ENCODE measurements at regions not wholly inside any gene's neighbourhood (a gene's known extent, or its start where the extent isn't known, plus 50 kb on each side); places are given as distances from the start of the nearest gene placed in this dataset.

GRCh38 chr12:11969437-11970154, 101.1 kb upstream of the BCL2L14 start:
- Histone ChIP-seq H3K9me3 (ENCODE audit: low read depth) (no peaks in the 10 kb centered on the region), H3K4me3 (no peak overlapping the region), H4K20me1 (ENCODE audit: insufficient read depth, poor library complexity, severe bottlenecking) (no peaks in the 10 kb centered on the region), H3K36me3 (replicated peaks; ENCODE audit: insufficient read depth, low read depth) (no peaks in the 10 kb centered on the region), H3K79me2 (no peaks in the 10 kb centered on the region), H3K9me2 (replicated peaks; ENCODE audit: insufficient read depth) (no peaks in the 10 kb centered on the region), H3K27me3 (no peaks in the 10 kb centered on the region), H3K27ac (no peak overlapping the region), H3K4me1 (ENCODE audit: insufficient read depth) (no peaks in the 10 kb centered on the region), H2AFZ (no peak overlapping the region), H3K4me2 (no peak overlapping the region)
- no peak for TF ChIP-seq CTCF (IDR thresholded peaks at IDR 0.05; ENCODE audit: poor library complexity)
- TF ChIP-seq EZH2phosphoT487 (IDR thresholded peaks at IDR 0.05; ENCODE audit: low read depth, severe bottlenecking, unreplicated experiment) = no peak
- no peak for TF ChIP-seq EZH2 (IDR thresholded peaks at IDR 0.05; ENCODE audit: borderline replicate concordance)
- DNase-seq (ENCODE audit: low spot score) = no peak
- WGBS (ENCODE audit: low lambda C conversion rate, missing lambda C conversion rate) = 66% methylated on average over 8 of the region's 8 CpGs

GRCh38 chr12:11970155-11970520, 100.6 kb upstream of the BCL2L14 start:
- H3K36me3 ChIP-seq (replicated peaks; ENCODE audit: insufficient read depth, low read depth) = no peaks in the 10 kb centered on the region
- no peaks in the 10 kb centered on the region for H3K4me1 ChIP-seq (ENCODE audit: insufficient read depth)
- H3K79me2 ChIP-seq = no peaks in the 10 kb centered on the region
- H3K27ac ChIP-seq = no peak overlapping the region
- no peaks in the 10 kb centered on the region for H3K27me3 ChIP-seq
- TF ChIP-seq CTCF (IDR thresholded peaks at IDR 0.05; ENCODE audit: poor library complexity) = no peak
- no peak for TF ChIP-seq EZH2phosphoT487 (IDR thresholded peaks at IDR 0.05; ENCODE audit: low read depth, severe bottlenecking, unreplicated experiment)
- TF ChIP-seq EZH2 (IDR thresholded peaks at IDR 0.05; ENCODE audit: borderline replicate concordance) = no peak
- H2AFZ ChIP-seq = no peak overlapping the region
- H3K9me2 ChIP-seq (replicated peaks; ENCODE audit: insufficient read depth) = no peaks in the 10 kb centered on the region
- no peaks in the 10 kb centered on the region for H4K20me1 ChIP-seq (ENCODE audit: insufficient read depth, poor library complexity, severe bottlenecking)
- no peaks in the 10 kb centered on the region for H3K9me3 ChIP-seq (ENCODE audit: low read depth)
- 65% methylated on average over 4 of the region's 4 CpGs for WGBS (ENCODE audit: low lambda C conversion rate, missing lambda C conversion rate)
- H3K4me3 ChIP-seq = no peak overlapping the region
- H3K4me2 ChIP-seq = no peak overlapping the region
- no peak for DNase-seq (ENCODE audit: low spot score)

- Histone ChIP-seq H2AFZ (no peak overlapping the region), H3K27me3 (no peaks in the 10 kb centered on the region), H3K4me2 (no peak overlapping the region), H3K27ac (no peak overlapping the region), H3K9me3 (ENCODE audit: low read depth) (no peaks in the 10 kb centered on the region), H3K79me2 (no peaks in the 10 kb centered on the region), H3K4me3 (no peak overlapping the region), H3K4me1 (ENCODE audit: insufficient read depth) (no peaks in the 10 kb centered on the region), H3K36me3 (replicated peaks; ENCODE audit: insufficient read depth, low read depth) (no peaks in the 10 kb centered on the region), H4K20me1 (ENCODE audit: insufficient read depth, poor library complexity, severe bottlenecking) (no peaks in the 10 kb centered on the region), H3K9me2 (replicated peaks; ENCODE audit: insufficient read depth) (no peaks in the 10 kb centered on the region)
- DNase-seq (ENCODE audit: low spot score) = no peak
- WGBS (ENCODE audit: low lambda C conversion rate, missing lambda C conversion rate) = 82% methylated on average over 6 of the region's 6 CpGs
- no peak for TF ChIP-seq CTCF (IDR thresholded peaks at IDR 0.05; ENCODE audit: poor library complexity)
These were observed 97.3 kb upstream of the BCL2L14 start for GRCh38 chr12:11973396-11973795.

GRCh38 chr12:11976005-11976404, 94.7 kb upstream of the BCL2L14 start:
- TF ChIP-seq EZH2 (IDR thresholded peaks at IDR 0.05; ENCODE audit: borderline replicate concordance) (no peak), CTCF (IDR thresholded peaks at IDR 0.05; ENCODE audit: poor library complexity) (no peak), EZH2phosphoT487 (IDR thresholded peaks at IDR 0.05; ENCODE audit: low read depth, severe bottlenecking, unreplicated experiment) (no peak)
- H3K4me1 ChIP-seq (ENCODE audit: insufficient read depth) = no peaks in the 10 kb centered on the region
- WGBS (ENCODE audit: low lambda C conversion rate, missing lambda C conversion rate) = 73% methylated on average over 4 of the region's 4 CpGs
- H3K9me2 ChIP-seq (replicated peaks; ENCODE audit: insufficient read depth) = no peaks in the 10 kb centered on the region
- no peak overlapping the region for H3K27ac ChIP-seq
- no peak overlapping the region for H3K4me3 ChIP-seq
- no peaks in the 10 kb centered on the region for H3K79me2 ChIP-seq
- no peak overlapping the region for H3K4me2 ChIP-seq
- no peak overlapping the region for H2AFZ ChIP-seq
- no peaks in the 10 kb centered on the region for H4K20me1 ChIP-seq (ENCODE audit: insufficient read depth, poor library complexity, severe bottlenecking)
- DNase-seq (ENCODE audit: low spot score) = no peak
- H3K9me3 ChIP-seq (ENCODE audit: low read depth) = no peaks in the 10 kb centered on the region
- no peaks in the 10 kb centered on the region for H3K27me3 ChIP-seq
- H3K36me3 ChIP-seq (replicated peaks; ENCODE audit: insufficient read depth, low read depth) = no peaks in the 10 kb centered on the region
